HL-60 (cell line): ENCODE measurements at regions not wholly inside any gene's neighbourhood (a gene's known extent, or its start where the extent isn't known, plus 50 kb on each side); places are given as distances from the start of the nearest gene placed in this dataset.

Source experiments
- GABPA ChIP-seq: IDR thresholded peaks from 2 replicates; pipeline ENCODE4 v1.6.1; 2012; ENCODE audit warnings: low read depth
- POLR2AphosphoS5 ChIP-seq: IDR thresholded peaks from 2 replicates; pipeline ENCODE4 v1.6.1; 2012; ENCODE audit warnings: low read depth
- TF ChIP-seq, protein P1 (sequence below): IDR thresholded peaks from one replicate; pipeline ENCODE4 v1.5.1; 2011; ENCODE audit warnings: low read length, control low read depth, inconsistent platforms; ENCODE audit not compliant: insufficient read depth
- TF ChIP-seq, protein P2 (sequence below): IDR thresholded peaks from 2 replicates; pipeline ENCODE4 v1.6.1; 2012; ENCODE audit warnings: low read depth; ENCODE audit not compliant: insufficient replicate concordance

DNA sequence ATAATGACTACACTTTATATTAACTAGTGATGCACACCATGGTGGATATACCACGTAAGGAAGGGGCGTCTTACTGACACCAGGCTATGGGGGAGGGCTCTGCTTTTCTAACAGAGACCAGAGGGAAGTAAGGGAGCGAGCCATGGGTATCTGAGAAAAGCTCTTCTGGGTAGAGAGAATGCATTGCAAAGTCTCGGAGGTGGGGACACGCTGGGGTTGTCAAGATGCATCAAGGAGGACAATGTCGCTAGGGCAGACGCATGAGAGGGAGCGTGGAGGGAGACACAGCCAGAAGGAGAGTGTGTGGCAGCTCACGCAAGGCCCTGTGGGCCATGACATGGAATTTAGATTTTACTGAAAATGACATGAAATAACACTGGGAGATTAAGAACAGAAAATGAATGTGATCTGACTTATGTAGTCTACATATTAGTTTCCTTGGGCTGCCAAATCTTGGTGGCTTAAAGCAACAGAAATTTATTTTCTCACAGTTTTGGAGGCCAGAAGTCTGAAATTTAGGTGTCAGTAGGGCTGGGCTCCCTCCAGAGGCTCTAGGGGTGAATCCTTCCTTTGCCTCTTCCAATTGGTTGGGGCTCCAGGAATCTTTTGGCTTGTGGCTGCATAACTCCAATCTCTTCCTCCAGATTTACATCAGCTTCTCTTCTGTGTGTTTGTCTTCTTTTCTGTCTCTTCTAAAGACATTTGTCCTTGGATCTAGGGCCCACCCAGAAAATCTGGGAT, 352.2 kb downstream of the CYRIA start:
- TF ChIP-seq, protein P1, sequence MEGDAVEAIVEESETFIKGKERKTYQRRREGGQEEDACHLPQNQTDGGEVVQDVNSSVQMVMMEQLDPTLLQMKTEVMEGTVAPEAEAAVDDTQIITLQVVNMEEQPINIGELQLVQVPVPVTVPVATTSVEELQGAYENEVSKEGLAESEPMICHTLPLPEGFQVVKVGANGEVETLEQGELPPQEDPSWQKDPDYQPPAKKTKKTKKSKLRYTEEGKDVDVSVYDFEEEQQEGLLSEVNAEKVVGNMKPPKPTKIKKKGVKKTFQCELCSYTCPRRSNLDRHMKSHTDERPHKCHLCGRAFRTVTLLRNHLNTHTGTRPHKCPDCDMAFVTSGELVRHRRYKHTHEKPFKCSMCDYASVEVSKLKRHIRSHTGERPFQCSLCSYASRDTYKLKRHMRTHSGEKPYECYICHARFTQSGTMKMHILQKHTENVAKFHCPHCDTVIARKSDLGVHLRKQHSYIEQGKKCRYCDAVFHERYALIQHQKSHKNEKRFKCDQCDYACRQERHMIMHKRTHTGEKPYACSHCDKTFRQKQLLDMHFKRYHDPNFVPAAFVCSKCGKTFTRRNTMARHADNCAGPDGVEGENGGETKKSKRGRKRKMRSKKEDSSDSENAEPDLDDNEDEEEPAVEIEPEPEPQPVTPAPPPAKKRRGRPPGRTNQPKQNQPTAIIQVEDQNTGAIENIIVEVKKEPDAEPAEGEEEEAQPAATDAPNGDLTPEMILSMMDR: no peak
- TF ChIP-seq, protein P2, sequence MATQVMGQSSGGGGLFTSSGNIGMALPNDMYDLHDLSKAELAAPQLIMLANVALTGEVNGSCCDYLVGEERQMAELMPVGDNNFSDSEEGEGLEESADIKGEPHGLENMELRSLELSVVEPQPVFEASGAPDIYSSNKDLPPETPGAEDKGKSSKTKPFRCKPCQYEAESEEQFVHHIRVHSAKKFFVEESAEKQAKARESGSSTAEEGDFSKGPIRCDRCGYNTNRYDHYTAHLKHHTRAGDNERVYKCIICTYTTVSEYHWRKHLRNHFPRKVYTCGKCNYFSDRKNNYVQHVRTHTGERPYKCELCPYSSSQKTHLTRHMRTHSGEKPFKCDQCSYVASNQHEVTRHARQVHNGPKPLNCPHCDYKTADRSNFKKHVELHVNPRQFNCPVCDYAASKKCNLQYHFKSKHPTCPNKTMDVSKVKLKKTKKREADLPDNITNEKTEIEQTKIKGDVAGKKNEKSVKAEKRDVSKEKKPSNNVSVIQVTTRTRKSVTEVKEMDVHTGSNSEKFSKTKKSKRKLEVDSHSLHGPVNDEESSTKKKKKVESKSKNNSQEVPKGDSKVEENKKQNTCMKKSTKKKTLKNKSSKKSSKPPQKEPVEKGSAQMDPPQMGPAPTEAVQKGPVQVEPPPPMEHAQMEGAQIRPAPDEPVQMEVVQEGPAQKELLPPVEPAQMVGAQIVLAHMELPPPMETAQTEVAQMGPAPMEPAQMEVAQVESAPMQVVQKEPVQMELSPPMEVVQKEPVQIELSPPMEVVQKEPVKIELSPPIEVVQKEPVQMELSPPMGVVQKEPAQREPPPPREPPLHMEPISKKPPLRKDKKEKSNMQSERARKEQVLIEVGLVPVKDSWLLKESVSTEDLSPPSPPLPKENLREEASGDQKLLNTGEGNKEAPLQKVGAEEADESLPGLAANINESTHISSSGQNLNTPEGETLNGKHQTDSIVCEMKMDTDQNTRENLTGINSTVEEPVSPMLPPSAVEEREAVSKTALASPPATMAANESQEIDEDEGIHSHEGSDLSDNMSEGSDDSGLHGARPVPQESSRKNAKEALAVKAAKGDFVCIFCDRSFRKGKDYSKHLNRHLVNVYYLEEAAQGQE: no peak
- TF ChIP-seq GABPA: no peak
- TF ChIP-seq POLR2AphosphoS5: no peak
